Suprapubic skin (tissue), 3 donors: ENCODE measurements at regions not wholly inside any gene's neighbourhood (a gene's known extent, or its start where the extent isn't known, plus 50 kb on each side); places are given as distances from the start of the nearest gene placed in this dataset.

ENCODE experiments used
- EP300 ChIP-seq: sonication (generic); formaldehyde crosslinking; IDR thresholded peaks from one replicate; pipeline ENCODE4 v1.6.1; 2017; ENCODE audit warnings: antibody characterized with exemption
- POLR2A ChIP-seq, 2 donors: fragments of 450-650 bp; IDR thresholded peaks; one replicate each; pipeline ENCODE4 v1.6.1; 2017; ENCODE audit warnings: antibody characterized with exemption in 2 of 2, mild to moderate bottlenecking in 2 of 2, moderate library complexity in 2 of 2
- TF ChIP-seq, protein P1 (sequence below), 2 donors: fragments of 200-600 bp in 1 of 2; fragments of 450-650 bp in 1 of 2; sonication (generic) in 1 of 2; IDR thresholded peaks; one replicate each; pipeline ENCODE4 v1.5.1; 2016 to 2019; ENCODE audit warnings: antibody characterized with exemption in 2 of 2, mild to moderate bottlenecking in 1 of 2, moderate library complexity in 1 of 2

DNA sequence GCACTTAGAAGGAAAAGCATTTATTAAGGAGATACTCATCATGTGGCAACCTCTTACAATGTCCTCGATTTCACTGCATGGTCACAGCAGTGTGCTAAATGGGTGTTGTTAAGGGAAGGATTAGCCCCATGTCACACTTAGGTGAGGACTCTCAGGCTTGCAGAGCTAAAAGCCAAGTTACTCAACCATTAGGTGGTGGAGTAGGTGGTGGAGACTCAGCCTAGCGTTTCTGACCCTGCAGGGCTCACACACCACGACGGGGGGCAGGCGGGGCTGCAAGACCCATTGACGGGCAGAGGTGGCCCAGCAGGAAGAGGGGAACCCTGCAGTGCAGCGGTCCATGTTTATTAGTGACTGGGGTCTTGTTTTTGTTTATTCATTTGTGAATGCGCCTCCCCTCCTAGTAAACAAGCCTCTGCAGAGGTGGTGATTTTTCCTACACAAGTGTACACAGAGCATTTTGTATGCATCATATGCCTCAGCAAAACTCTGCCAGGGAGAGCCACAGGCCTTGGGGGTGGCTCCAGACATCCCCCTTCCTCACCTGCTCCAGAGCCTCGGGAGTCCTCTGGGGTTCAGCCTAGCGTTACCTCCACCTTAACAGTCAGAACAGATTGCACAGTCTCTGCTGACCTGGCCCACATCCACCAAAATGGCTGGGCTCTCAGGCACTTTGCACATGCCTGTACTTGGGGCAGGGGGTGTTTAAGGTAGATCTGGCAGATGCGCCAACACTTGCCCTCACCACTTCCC lies 216.7 kb downstream of the C16orf95 start:
- TF ChIP-seq, protein P1, sequence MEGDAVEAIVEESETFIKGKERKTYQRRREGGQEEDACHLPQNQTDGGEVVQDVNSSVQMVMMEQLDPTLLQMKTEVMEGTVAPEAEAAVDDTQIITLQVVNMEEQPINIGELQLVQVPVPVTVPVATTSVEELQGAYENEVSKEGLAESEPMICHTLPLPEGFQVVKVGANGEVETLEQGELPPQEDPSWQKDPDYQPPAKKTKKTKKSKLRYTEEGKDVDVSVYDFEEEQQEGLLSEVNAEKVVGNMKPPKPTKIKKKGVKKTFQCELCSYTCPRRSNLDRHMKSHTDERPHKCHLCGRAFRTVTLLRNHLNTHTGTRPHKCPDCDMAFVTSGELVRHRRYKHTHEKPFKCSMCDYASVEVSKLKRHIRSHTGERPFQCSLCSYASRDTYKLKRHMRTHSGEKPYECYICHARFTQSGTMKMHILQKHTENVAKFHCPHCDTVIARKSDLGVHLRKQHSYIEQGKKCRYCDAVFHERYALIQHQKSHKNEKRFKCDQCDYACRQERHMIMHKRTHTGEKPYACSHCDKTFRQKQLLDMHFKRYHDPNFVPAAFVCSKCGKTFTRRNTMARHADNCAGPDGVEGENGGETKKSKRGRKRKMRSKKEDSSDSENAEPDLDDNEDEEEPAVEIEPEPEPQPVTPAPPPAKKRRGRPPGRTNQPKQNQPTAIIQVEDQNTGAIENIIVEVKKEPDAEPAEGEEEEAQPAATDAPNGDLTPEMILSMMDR (IDR thresholded peaks at IDR 0.05) = no peak
- TF ChIP-seq EP300 = no peak
- TF ChIP-seq POLR2A (IDR thresholded peaks at IDR 0.05) = no peak
